ENCODE measurements at regions not wholly inside any gene's neighbourhood (a gene's known extent, or its start where the extent isn't known, plus 50 kb on each side); places are given as distances from the start of the nearest gene placed in this dataset.
"Not testable (repeated sequence)": the region's sequence is repeated elsewhere in the genome, so short reads cannot be mapped to it uniquely, and the experiment has no call there.

DNA sequence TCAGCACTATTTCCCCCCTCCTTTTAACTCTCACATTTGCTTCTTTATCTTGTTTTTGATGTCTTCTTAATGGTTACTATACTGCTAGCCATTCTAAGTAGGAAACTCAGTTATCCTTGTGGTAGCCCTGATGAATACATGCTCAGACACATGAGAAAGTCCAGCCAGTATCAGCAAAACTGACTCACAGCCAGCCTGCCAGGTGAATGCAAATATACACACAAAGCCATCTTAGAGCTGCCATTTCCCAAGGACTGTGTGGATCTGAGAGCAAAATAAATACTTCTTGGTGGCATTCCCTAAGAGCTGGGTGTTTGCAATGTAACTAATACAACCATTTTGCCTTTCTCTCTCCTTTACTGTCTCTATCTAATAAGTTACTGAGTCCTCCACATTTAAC, 455.2 kb downstream of the CCER1 start:
- no peak for DNase-seq (ENCODE audit: low read depth, low spot score)
- in situ Hi-C loops (cut with HindIII; ENCODE audit: low pct_unique_long_range_greater_than_20kb, low sequenced_read_pairs), result no loop called here

- in situ Hi-C loops (cut with HindIII; ENCODE audit: low pct_unique_long_range_greater_than_20kb, low sequenced_read_pairs), result no loop called here
- DNase-seq (ENCODE audit: low read depth, low spot score), result no peak
Observed at GRCh38 chr12:90497923-90498545, 456.9 kb downstream of the CCER1 start.

- in situ Hi-C loops (cut with HindIII; ENCODE audit: low pct_unique_long_range_greater_than_20kb, low sequenced_read_pairs), result no loop called here
- DNase-seq (ENCODE audit: low read depth, low spot score), result no peak
Observed at GRCh38 chr12:90490355-90490754, 464.6 kb downstream of the CCER1 start.

GRCh38 chr12:90489141-90489540, 465.8 kb downstream of the CCER1 start:
- no peak for DNase-seq (ENCODE audit: low read depth, low spot score)

DNA sequence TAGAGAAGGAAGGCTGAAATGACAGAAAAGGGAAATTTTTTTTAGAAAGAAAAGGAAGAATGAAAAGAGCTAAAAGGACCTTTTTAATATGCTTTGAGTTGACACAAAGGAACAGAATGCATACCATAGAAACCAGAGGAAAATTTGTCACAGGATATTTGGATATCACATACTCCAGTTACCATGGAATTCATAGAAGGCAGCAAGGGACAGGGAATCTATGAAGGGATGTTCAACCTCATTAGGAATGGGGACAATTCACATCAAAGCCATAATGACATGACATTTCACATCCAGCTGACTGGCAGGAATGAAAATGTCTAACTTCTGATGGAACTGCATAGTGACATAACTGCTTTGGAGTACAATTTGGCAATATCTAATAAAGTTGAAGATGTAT, 469.4 kb downstream of the CCER1 start:
- in situ Hi-C loops (cut with HindIII; ENCODE audit: low pct_unique_long_range_greater_than_20kb, low sequenced_read_pairs), result no loop called here
- DNase-seq (ENCODE audit: low read depth, low spot score), result no peak

More at GRCh38 chr12:90489141-90489540, 465.8 kb downstream of the CCER1 start:
- in situ Hi-C loops (cut with HindIII; ENCODE audit: low pct_unique_long_range_greater_than_20kb, low sequenced_read_pairs), result no loop called here

DNA sequence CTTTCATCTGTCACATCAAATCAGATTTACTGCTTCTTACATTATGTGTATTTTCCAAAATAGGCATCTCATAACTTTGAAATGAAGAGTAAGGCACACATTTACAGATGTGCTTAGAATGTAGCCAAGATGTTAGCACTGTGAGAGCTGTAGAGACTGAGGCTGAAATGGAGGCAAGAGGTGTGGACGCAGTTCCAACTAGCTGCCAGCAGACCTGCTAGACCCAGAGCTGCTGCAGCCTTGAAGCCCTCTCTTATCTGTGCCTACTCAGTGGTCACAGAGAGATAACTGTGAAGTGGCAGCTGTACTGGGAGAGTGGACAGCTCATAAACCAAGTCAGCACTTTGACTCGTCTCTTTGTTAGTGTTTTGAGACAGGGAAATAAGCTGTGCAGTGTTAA, 470.9 kb downstream of the CCER1 start:
- no peak for DNase-seq (ENCODE audit: low read depth, low spot score)
- in situ Hi-C loops (cut with HindIII; ENCODE audit: low pct_unique_long_range_greater_than_20kb, low sequenced_read_pairs), result no loop called here

DNA sequence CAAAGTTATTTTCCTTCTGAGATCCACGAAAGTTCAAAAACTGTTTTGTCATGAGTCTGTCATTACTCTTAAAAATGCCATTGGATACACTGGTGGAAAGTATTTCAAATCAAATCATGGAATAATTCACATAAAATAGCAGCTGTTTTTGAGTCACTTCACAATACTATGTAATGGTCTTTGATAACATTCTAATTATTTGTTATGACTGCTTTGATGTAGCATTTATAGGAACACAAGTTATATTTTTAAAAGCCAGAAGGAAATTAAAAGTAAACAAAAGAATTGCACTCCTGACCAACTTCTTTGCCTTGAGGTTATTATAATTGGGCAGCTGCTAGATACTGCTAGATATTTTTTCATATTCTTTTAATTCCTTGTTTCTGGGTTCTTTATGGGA, 473.2 kb downstream of the CCER1 start:
- DNase-seq (ENCODE audit: low read depth, low spot score), result no peak
- in situ Hi-C loops (cut with HindIII; ENCODE audit: low pct_unique_long_range_greater_than_20kb, low sequenced_read_pairs), result no loop called here

DNA sequence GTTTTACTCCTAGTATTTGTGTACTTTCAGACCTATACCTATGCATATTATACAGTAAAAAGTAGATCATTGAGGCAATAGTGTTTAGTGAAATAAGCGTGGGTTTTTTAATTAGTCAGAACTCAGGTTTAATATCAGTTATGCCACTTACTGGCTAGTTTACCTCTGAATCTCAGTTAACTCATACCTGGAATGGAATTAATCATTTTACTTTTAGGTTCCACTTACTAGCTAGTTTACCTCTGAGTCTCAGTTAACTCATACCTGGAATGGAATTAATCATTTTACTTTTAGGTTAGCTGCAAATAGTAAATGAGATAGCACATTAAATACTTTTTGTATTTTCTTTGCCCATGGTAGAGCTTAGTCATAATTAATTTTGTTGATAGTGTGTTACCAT, 475.7 kb downstream of the CCER1 start:
- DNase-seq (ENCODE audit: low read depth, low spot score), result no peak
- in situ Hi-C loops (cut with HindIII; ENCODE audit: low pct_unique_long_range_greater_than_20kb, low sequenced_read_pairs), result no loop called here

- DNase-seq (ENCODE audit: low read depth, low spot score), result no peak
- in situ Hi-C loops (cut with HindIII; ENCODE audit: low pct_unique_long_range_greater_than_20kb, low sequenced_read_pairs), result no loop called here
Observed at GRCh38 chr12:90473831-90474230, 481.1 kb downstream of the CCER1 start.

- in situ Hi-C loops (cut with HindIII; ENCODE audit: low pct_unique_long_range_greater_than_20kb, low sequenced_read_pairs), result no loop called here
- DNase-seq (ENCODE audit: low read depth, low spot score), result no peak
Observed at GRCh38 chr12:90460681-90461080, 494.3 kb downstream of the CCER1 start.

DNA sequence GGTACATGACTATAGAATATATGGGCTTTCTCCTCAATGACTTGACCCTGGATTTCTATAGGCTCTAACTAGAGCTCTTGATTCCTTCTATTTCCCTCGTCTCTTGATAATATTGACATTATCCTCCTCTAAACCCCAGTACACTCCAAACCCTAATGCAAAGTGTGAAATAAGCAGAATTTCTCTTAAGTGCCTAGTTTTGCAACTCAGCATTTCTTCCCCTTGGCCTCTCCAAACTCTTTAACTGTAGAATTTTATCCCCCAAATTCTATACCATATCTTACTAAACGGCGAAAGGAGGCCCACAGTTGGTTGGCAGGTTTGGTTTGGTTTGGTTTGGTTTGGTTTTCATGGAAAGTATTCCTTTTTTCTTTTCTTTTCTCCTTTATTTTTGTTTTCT, 498.7 kb downstream of the CCER1 start:
- in situ Hi-C loops (cut with HindIII; ENCODE audit: low pct_unique_long_range_greater_than_20kb, low sequenced_read_pairs), result no loop called here
- DNase-seq (ENCODE audit: low read depth, low spot score), result no peak

DNA sequence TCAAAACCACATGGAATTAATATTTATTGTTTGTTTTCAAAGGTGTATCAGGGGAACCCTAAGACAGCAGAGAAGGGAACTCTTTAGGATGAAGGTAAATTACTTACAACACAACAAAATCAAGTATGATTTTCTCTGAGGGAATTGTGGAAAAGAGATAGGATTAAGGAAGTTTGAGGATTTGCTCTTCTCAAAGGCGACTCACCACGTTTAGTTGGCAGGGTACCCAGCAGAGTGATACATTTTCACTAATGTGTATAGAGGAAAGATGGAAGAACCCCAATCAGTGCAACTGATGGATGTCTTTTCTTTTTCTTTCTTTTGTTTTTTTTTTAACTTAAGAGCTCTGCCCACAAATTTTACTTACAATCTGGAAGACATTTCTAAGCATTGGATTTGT, 499.2 kb downstream of the CCER1 start:
- no peak for DNase-seq (ENCODE audit: low read depth, low spot score)
- in situ Hi-C loops (cut with HindIII; ENCODE audit: low pct_unique_long_range_greater_than_20kb, low sequenced_read_pairs), result no loop called here

GRCh38 chr12:90449611-90450010, 505.4 kb downstream of the CCER1 start:
- no peak for DNase-seq (ENCODE audit: low read depth, low spot score)
- in situ Hi-C loops (cut with HindIII; ENCODE audit: low pct_unique_long_range_greater_than_20kb, low sequenced_read_pairs), result no loop called here

GRCh38 chr12:90443466-90443865, 511.5 kb downstream of the CCER1 start:
- in situ Hi-C loops (cut with HindIII; ENCODE audit: low pct_unique_long_range_greater_than_20kb, low sequenced_read_pairs); DNase-seq (ENCODE audit: low read depth, low spot score): not testable (repeated sequence)

GRCh38 chr12:90441431-90441830, 513.5 kb downstream of the CCER1 start:
- in situ Hi-C loops (cut with HindIII; ENCODE audit: low pct_unique_long_range_greater_than_20kb, low sequenced_read_pairs), result no loop called here
- DNase-seq (ENCODE audit: low read depth, low spot score), result no peak

DNA sequence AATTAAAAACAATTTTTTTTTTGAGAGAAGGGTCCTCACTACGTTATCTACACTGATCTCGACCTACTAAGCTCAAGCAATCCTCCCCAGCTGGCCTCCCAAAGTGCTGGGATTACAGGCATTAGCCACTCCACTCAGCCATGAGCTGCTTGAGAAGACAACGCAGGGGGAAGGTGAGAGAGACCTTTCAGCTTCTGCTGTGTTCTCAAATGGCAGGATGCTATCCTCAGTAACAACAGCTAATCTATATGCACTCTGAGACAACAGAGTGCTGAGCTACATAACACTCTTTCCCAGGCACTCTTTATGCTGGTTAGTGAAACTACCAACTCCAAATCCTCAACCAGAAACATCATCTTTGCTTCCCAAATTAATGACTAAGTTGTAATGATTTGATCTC, 526.1 kb downstream of the CCER1 start:
- DNase-seq (ENCODE audit: low read depth, low spot score), result no peak
- in situ Hi-C loops (cut with HindIII; ENCODE audit: low pct_unique_long_range_greater_than_20kb, low sequenced_read_pairs), result no loop called here

DNA sequence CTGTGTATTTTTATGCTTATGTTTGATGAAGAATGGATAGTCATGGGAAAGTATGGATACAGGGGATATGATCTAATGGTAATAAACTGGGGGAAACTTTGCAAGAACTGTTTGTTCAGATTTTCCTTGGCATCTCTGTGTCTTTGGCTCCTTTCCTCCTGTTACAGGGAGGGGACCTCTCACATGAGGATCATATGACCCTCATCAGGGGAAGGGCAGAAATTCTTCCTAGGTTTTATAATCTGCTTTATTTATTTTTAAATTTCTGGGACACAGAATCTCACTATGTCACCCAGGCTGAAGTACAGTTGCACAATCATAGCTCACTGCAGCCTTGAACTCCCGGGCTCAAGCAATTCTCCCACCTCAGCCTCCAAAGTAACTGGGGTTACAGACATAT, 526.5 kb downstream of the CCER1 start:
- no peak for DNase-seq (ENCODE audit: low read depth, low spot score)
- in situ Hi-C loops (cut with HindIII; ENCODE audit: low pct_unique_long_range_greater_than_20kb, low sequenced_read_pairs), result no loop called here

DNA sequence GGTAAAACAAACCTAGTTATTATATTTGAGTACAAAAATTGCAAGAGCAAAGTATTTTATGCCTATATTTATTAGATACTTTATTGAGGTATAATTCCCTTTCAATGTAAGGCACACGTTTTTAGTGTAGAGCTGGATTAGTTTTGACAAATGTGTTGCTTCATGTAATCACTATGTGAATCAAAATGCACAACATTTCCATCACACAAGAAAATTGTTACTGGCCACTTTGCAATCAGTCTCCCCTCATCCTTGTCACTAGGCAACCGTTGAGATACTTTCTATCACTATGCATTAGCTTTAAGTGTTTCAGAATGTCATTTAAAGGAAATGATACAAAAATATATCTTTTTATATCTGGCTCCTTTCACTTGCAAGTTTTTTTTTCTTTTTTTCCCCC, 531.0 kb downstream of the CCER1 start:
- DNase-seq (ENCODE audit: low read depth, low spot score), result no peak
- in situ Hi-C loops (cut with HindIII; ENCODE audit: low pct_unique_long_range_greater_than_20kb, low sequenced_read_pairs), result no loop called here

DNA sequence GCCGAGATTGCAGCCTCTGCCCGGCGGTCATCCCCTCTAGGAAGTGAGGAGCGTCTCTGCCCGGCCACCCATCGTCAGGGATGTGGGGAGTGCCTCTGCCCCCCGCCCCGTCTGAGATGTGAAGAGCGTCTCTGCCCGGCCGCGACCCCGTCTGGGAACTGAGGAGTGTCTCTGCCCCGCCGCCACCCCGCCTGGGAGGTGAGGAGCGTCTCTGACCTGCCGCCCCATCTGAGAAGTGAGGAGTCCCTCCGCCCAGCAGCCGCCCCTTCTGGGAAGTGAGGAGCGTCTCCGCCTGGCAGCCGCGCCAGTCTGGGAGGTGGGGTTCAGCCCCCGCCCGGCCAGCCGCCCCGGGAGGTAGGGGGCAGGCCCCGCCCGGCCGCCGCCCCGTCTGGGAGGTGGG, 544.0 kb downstream of the CCER1 start:
- no peak for DNase-seq (ENCODE audit: low read depth, low spot score)
- in situ Hi-C loops (cut with HindIII; ENCODE audit: low pct_unique_long_range_greater_than_20kb, low sequenced_read_pairs), result no loop called here

DNA sequence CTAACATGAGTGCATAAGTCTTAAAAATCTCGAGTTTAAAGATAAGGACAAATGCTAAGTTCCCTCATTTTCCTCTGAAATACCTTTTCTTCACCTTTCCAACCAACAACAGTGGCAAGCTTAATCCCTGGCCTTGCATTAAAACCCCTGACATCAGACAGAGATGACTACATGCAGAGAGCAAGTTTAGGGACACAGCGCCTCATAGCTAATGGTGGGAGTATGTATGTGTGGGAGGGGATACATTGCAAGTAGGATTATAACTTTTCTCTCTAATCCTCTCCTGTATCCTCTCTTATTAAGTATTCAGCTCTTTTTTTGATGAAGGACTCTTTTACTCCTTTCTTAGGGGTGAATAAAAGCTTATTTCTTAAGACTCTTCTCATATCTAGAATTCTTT, 547.1 kb downstream of the CCER1 start:
- DNase-seq (ENCODE audit: low read depth, low spot score), result peak; percentile 43
- in situ Hi-C loops (cut with HindIII; ENCODE audit: low pct_unique_long_range_greater_than_20kb, low sequenced_read_pairs), result no loop called here
